Suprapubic skin (tissue), 4 donors: ENCODE measurements at regions not wholly inside any gene's neighbourhood (a gene's known extent, or its start where the extent isn't known, plus 50 kb on each side); places are given as distances from the start of the nearest gene placed in this dataset.

ENCODE experiments used
- CTCF ChIP-seq, 2 donors: fragments of 200-600 bp in 1 of 2; fragments of 450-650 bp in 1 of 2; sonication (generic) in 1 of 2; IDR thresholded peaks; one replicate each; pipeline ENCODE4 v1.5.1; 2016 to 2019; ENCODE audit warnings: antibody characterized with exemption in 2 of 2, mild to moderate bottlenecking in 1 of 2, moderate library complexity in 1 of 2
- EP300 ChIP-seq: sonication (generic); formaldehyde crosslinking; IDR thresholded peaks from one replicate; pipeline ENCODE4 v1.6.1; 2017; ENCODE audit warnings: antibody characterized with exemption
- POLR2A ChIP-seq, 2 donors: fragments of 450-650 bp; IDR thresholded peaks; one replicate each; pipeline ENCODE4 v1.6.1; 2017; ENCODE audit warnings: antibody characterized with exemption in 2 of 2, mild to moderate bottlenecking in 2 of 2, moderate library complexity in 2 of 2
- POLR2AphosphoS5 ChIP-seq, 3 donors: sonication (generic); formaldehyde crosslinking; IDR thresholded peaks; one replicate each; pipeline ENCODE4 v1.6.1; 2017; ENCODE audit warnings: antibody characterized with exemption in 3 of 3

DNA sequence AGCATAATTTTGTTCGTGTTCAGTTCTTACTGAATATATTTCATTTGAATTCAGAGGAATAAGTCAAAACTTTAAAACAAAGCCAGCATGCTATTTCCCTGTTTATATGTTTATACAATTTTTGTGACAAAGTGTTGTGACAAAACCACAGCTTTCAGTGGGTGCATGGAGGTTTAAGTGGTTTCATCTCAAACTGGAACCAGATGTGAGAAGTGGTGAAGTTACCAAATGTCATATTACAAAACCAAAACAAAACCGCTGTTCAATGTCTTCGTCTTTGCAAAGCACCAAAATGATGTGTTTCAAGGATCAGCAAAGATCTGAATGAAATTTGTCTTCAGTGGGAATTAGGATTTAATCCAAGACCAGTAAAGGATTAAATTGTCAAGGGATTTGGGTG is 59.3 kb upstream of the OSTN start:
- TF ChIP-seq CTCF (IDR thresholded peaks at IDR 0.05) (no peak), POLR2AphosphoS5 (IDR thresholded peaks at IDR 0.05) (no peak), POLR2A (IDR thresholded peaks at IDR 0.05) (no peak), EP300 (no peak)
